Activated T-cell treated with anti-CD3 and anti-CD28 coated beads, Interleukin-2, amount 50 U/mL, for 24 hours (primary cell): ENCODE measurements at regions not wholly inside any gene's neighbourhood (a gene's known extent, or its start where the extent isn't known, plus 50 kb on each side); places are given as distances from the start of the nearest gene placed in this dataset.
"Not testable (repeated sequence)": the region's sequence is repeated elsewhere in the genome, so short reads cannot be mapped to it uniquely, and the experiment has no call there.

Experiments used
- DNase-seq: peaks from one replicate; pipeline ENCODE4 v3.0.0-alpha.2; 2020
- H3K27ac Mint-ChIP-seq: 2 replicates; pipeline ENCODE4 v1.8.0; 2020; ENCODE audit warnings: mild to moderate bottlenecking, mixed read lengths
- H3K27me3 Mint-ChIP-seq: 2 replicates; pipeline ENCODE4 v1.8.0; 2020; ENCODE audit warnings: mixed read lengths
- H3K36me3 Mint-ChIP-seq: 2 replicates; pipeline ENCODE4 v1.8.0; 2020; ENCODE audit warnings: low read depth, mixed read lengths
- H3K4me1 Mint-ChIP-seq: 2 replicates; pipeline ENCODE4 v1.8.0; 2020; ENCODE audit warnings: low read depth, mixed read lengths
- H3K4me3 Mint-ChIP-seq: 2 replicates; pipeline ENCODE4 v1.8.0; 2020; ENCODE audit warnings: mild to moderate bottlenecking, moderate library complexity, mixed read lengths
- H3K9me3 Mint-ChIP-seq: 2 replicates; pipeline ENCODE4 v1.8.0; 2020; ENCODE audit warnings: mixed read lengths

DNA sequence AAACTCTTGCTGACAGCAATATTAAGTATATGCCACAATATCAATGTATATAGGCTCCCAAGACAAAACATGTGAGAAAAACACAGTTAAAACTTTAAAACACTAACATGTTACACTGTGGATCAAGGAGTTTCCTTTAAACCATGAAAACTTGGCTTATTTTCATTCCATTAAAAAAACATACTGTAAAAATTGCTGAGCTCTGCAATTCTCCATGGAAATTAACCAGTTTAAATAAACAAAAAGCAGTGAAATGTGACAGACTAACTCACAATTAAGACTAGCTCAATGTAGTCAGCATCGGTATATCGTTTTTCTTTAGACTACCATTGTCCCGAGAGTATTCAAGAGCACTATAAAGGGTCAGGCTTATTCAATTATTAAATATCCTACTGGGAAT is 930.5 kb upstream of the SLITRK1 start:
- H3K4me3 Mint-ChIP-seq: no peak overlapping the region
- H3K27ac Mint-ChIP-seq: no peak overlapping the region
- H3K36me3 Mint-ChIP-seq: no peaks in the 10 kb centered on the region
- H3K9me3 Mint-ChIP-seq: no peaks in the 10 kb centered on the region
- no peaks in the 10 kb centered on the region for H3K4me1 Mint-ChIP-seq
- H3K27me3 Mint-ChIP-seq: no peaks in the 10 kb centered on the region
- DNase-seq: no peak

DNA sequence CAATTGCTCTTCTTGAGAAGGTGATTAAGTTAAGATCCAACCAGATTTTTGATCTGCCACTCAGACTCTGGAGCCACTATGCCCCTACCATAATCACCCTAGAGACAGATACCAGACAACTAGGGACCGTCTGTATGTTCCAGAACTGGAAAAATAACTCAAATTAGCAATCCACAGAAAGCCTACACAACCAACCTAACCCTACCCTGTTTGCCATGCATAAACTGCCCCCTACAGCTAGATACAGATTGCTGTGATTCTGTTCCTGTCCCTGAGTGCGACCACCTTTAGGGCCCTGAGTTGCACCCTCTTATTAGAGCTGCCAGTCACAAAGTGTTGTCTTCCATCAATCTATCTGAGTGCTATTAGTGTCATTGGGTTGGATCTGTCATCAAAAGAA is 929.8 kb upstream of the SLITRK1 start:
- Mint-ChIP-seq H3K27ac (no peak overlapping the region), H3K36me3 (no peaks in the 10 kb centered on the region), H3K4me3 (no peak overlapping the region), H3K4me1 (no peaks in the 10 kb centered on the region), H3K27me3 (no peaks in the 10 kb centered on the region), H3K9me3 (no peaks in the 10 kb centered on the region)
- DNase-seq: no peak

DNA sequence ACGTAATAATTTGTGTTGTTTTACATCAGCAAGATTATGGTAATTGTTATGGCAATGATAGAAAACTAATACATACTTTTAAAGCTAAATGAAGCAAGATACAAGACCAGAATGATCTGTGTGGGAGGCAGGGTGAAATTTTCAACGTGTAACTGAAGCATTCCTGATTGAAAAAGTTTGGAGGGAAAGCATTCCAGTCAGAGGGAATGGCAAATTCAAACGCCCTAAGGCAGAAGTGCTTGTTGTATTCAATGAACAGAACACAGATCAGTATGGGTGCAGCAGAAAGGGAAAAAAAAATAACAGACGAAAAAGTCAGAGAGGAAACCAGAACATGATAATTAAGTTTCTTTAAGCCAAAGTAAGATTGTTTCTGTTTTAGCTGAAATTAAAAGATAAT is 928.5 kb upstream of the SLITRK1 start:
- Mint-ChIP-seq H3K27ac (no peak overlapping the region), H3K4me3 (no peak overlapping the region), H3K27me3 (no peaks in the 10 kb centered on the region), H3K36me3 (no peaks in the 10 kb centered on the region), H3K4me1 (no peaks in the 10 kb centered on the region), H3K9me3 (no peaks in the 10 kb centered on the region)
- DNase-seq: no peak

DNA sequence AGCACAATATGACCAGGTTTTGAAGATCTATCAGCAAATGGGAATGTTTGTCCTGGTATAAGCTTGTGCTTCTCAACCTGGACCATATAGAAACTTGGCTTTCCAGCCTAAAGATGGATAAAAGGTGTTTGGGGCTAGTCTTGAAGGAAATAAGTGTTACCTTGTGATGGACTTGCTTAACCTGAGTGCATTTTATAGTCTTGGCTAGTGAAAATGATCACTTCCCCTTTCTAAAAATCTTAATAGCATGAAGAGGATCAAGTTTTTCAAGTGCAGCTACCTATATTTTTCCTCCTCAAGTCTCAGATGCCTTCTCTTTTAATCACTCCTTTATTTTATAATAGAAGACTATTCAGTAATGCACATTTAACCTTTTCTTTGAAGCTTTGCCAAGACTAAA is 919.8 kb upstream of the SLITRK1 start:
- Mint-ChIP-seq H3K27ac (no peak overlapping the region), H3K36me3 (no peaks in the 10 kb centered on the region), H3K27me3 (no peaks in the 10 kb centered on the region), H3K4me1 (no peaks in the 10 kb centered on the region), H3K4me3 (no peak overlapping the region), H3K9me3 (no peaks in the 10 kb centered on the region)
- no peak for DNase-seq

DNA sequence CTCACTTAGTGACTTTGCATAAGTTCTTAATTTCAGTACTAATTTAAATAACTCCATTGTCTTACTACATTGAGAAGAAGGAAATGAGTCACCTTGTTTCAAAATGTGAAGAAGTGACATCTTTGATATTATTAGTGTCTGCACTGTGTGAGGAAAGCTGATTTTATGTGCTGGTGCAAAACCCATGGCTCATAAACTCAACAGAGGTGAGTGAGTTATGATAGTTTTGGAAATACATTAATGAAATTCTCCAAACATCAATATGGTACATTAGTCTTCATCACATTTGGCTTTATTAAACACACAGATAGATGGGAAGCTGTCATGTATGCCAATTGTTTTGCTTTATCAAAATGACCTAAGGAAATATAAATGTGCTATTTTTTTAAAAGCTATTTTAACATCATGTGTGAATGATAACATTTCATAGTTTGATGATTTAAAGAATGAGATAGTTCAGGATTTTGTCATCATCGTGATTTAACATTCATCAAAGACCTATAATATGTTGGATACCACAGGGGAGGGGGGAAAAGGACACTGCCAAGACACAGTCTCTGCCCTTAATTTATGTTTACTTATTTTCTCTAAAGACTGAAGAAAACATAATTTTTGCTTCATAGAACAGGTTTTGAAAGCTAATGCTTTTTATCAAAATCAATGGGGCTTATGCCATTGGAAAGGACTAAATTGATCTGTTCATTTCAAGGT is 902.3 kb upstream of the SLITRK1 start:
- DNase-seq: no peak
- peaks cover 7% of the 10 kb centered on the region for H3K9me3 Mint-ChIP-seq
- H3K27me3 Mint-ChIP-seq: no peaks in the 10 kb centered on the region
- no peaks in the 10 kb centered on the region for H3K4me1 Mint-ChIP-seq
- no peak overlapping the region for H3K27ac Mint-ChIP-seq
- H3K4me3 Mint-ChIP-seq: no peak overlapping the region
- no peaks in the 10 kb centered on the region for H3K36me3 Mint-ChIP-seq

DNA sequence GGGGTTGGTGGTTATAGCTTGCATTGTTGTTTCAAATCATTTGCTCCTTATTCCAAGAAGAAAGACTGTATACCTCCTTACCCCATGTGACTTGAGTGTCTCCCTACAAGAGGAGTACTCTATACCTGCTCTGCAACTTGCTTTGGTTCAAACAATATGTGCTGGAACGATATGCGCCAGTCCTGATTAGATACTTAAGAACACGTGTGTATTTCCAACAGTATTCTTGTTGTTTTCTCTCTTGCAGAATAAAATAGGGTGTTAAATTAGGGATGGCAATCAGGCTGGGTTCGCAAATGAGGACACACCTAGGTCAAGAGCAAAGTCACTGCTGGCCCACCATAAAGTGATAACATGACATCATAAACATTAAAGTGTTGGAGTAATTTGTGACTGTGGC is 895.0 kb upstream of the SLITRK1 start:
- no peak for DNase-seq
- Mint-ChIP-seq H3K36me3 (no peaks in the 10 kb centered on the region), H3K27ac (no peak overlapping the region), H3K9me3 (peaks cover 3% of the 10 kb centered on the region), H3K4me1 (no peaks in the 10 kb centered on the region), H3K27me3 (no peaks in the 10 kb centered on the region), H3K4me3 (no peak overlapping the region)

DNA sequence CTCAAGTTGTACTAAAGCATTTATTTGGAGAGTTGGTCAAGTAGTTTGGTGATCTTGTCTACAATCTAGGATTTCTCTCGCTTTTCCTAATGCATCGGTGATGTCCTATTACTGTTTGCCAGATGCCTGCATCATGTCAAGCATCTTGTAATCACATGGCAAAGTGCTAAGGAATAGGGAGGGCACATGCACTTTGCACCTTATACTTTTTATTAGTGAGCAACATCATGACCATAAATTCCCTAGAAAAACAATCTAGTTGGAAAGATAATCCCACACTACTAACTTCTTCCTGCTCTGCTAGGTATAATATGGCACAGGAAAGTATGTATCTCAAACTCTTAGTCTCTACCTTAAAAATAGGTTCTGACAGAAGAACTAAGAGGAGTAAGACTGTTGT is 894.3 kb upstream of the SLITRK1 start:
- H3K27ac Mint-ChIP-seq: no peak overlapping the region
- no peak for DNase-seq
- H3K4me1 Mint-ChIP-seq: no peaks in the 10 kb centered on the region
- no peaks in the 10 kb centered on the region for H3K36me3 Mint-ChIP-seq
- H3K27me3 Mint-ChIP-seq: no peaks in the 10 kb centered on the region
- H3K9me3 Mint-ChIP-seq: peaks cover 3% of the 10 kb centered on the region
- no peak overlapping the region for H3K4me3 Mint-ChIP-seq

DNA sequence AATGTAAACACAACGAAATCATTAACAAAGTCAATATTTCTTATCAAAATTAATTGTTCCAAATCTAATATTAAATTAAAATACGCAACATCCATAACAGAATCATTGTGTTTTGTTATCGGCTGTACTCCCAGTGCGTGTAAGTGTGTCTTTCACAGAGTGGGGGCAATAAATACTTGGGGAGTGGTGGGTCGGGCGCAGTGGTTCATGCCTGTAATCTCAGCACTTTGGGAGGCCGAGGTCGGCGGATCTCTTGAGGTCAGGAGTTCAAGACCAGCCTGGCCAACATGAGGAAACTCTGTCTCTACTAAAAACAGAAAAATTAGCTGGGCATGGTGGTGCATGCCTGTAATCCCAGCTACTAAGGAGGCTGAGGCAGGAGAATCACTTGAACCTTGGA is 893.6 kb upstream of the SLITRK1 start:
- H3K4me3 Mint-ChIP-seq, H3K27ac Mint-ChIP-seq, H3K9me3 Mint-ChIP-seq, H3K36me3 Mint-ChIP-seq, H3K27me3 Mint-ChIP-seq, DNase-seq, H3K4me1 Mint-ChIP-seq: not testable (repeated sequence)

DNA sequence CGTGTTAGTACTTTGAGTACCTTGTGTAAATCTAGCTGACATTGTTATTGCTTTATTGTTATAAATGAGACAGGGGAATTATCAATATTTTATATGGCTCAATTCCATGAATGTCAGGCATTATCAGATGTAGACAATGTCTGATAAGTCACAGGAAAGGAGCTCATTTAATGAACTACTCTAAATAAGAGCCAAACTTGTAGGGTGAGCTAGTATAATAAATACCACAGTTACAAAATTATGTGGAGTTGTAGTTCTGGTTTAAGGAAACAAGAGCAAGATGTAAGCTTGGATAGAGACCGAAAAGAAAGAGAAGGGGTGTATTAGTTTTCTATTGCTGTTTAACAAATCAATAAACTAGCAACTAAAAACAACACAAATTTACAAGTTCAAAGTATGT is 891.8 kb upstream of the SLITRK1 start:
- H3K27ac Mint-ChIP-seq: no peak overlapping the region
- H3K4me3 Mint-ChIP-seq: no peak overlapping the region
- no peaks in the 10 kb centered on the region for H3K36me3 Mint-ChIP-seq
- no peaks in the 10 kb centered on the region for H3K27me3 Mint-ChIP-seq
- H3K9me3 Mint-ChIP-seq: peaks cover 3% of the 10 kb centered on the region
- DNase-seq: no peak
- H3K4me1 Mint-ChIP-seq: no peaks in the 10 kb centered on the region

DNA sequence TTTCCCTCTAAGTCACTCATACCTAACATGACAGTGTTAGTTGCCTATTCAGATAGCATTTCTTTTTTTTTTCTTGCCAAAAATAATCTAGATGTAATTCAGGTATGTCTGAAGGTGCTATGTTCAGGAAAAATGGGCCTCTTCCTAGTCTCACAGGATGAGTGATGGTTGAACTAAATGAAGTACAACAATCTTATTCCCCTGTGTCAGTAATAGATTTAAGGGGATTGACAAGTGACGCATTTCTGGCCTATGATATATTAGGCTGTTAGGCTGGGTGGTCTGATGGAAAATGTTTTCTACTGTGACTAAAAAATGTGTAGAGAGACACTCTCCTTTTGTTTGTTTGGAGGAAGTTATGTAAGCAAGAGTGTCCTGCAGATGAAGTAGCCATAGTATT is 878.7 kb upstream of the SLITRK1 start:
- Mint-ChIP-seq H3K9me3 (no peaks in the 10 kb centered on the region), H3K4me1 (no peaks in the 10 kb centered on the region), H3K27ac (no peak overlapping the region), H3K27me3 (no peaks in the 10 kb centered on the region), H3K4me3 (no peak overlapping the region), H3K36me3 (no peaks in the 10 kb centered on the region)
- DNase-seq: no peak

DNA sequence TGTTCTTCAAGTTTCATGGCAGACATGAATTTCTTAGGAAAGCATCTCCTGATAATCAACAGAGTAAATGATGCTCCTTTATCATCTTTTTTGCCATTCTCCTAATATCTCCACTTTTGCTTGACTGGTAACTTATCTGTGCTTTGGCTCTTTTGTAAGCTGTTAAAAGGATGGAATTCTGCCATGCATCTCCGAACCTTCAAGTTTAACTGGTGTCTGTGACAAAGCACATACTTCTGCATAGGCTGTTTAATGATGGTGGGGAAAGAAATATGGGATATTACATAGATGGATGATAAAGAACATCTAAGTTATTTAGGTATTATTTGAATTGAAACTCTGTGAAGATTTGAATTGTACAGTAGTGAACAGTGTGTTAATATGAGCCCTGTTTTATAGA is 866.9 kb upstream of the SLITRK1 start:
- H3K27ac Mint-ChIP-seq: no peak overlapping the region
- no peaks in the 10 kb centered on the region for H3K27me3 Mint-ChIP-seq
- H3K36me3 Mint-ChIP-seq: no peaks in the 10 kb centered on the region
- DNase-seq: no peak
- no peak overlapping the region for H3K4me3 Mint-ChIP-seq
- no peaks in the 10 kb centered on the region for H3K4me1 Mint-ChIP-seq
- no peaks in the 10 kb centered on the region for H3K9me3 Mint-ChIP-seq

DNA sequence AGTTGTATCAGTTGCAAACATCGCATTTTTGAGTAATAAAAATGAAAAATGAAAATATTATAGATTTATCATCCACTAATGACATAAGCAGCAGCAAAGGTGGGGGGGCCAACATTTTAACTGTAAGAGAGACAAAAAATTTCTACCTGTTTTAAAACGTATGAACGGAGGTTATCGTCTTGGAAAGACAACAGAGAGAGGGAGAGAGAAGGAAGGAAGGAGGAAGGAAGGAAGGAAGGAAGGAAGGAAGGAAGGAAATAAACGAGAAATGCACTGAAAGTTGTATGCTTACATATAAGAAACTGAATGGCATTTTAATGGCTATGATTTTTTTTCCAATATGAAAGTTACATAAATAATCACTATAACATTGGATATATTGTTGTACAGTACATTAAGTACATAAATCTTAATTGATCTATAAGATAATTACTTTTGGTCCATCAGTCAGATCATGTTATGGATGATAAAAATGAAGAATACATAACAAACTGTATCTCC is 862.8 kb upstream of the SLITRK1 start:
- Mint-ChIP-seq H3K27me3 (no peaks in the 10 kb centered on the region), H3K9me3 (no peaks in the 10 kb centered on the region), H3K36me3 (no peaks in the 10 kb centered on the region), H3K4me1 (no peaks in the 10 kb centered on the region), H3K4me3 (no peak overlapping the region), H3K27ac (no peak overlapping the region)
- no peak for DNase-seq

DNA sequence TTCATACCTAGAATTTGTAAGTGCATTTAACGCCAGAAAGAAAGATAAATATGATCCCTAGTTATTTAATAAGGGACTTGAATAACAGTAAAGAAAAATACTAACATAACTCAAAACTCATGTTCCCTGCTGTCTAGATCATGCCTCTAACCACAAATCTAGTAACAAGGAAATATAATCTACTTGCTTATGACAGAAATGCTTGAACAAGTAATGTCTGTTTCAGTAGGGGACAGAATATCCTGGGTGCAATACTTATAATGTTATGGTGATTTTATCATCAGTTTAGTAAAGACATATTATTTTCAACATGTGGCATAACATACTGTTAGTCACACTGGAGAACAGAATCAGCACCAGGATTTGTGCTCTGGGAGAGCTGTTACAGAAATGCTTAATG is 861.9 kb upstream of the SLITRK1 start:
- Mint-ChIP-seq H3K4me1 (no peaks in the 10 kb centered on the region), H3K27me3 (no peaks in the 10 kb centered on the region), H3K4me3 (no peak overlapping the region), H3K9me3 (no peaks in the 10 kb centered on the region), H3K36me3 (no peaks in the 10 kb centered on the region), H3K27ac (no peak overlapping the region)
- no peak for DNase-seq

DNA sequence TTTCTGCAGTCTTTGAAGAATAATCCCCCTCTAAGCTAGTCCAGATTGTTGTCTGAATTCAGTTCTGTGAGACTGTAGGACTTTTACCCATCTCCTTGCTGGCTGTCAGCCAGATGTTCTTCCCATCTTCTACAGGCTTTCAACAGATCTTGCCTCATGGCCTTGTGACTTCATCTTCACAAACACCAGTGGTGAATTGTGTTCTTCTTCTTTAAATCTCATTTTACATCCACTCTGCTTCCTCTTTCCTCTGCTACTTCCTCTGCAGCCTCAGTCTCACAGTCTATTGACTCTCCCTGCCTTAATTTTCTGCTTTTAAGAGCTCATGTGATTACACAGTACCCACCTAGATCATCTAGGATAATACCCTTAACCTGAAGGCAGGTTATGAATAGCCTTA is 859.0 kb upstream of the SLITRK1 start:
- no peak for DNase-seq
- no peak overlapping the region for H3K4me3 Mint-ChIP-seq

DNA sequence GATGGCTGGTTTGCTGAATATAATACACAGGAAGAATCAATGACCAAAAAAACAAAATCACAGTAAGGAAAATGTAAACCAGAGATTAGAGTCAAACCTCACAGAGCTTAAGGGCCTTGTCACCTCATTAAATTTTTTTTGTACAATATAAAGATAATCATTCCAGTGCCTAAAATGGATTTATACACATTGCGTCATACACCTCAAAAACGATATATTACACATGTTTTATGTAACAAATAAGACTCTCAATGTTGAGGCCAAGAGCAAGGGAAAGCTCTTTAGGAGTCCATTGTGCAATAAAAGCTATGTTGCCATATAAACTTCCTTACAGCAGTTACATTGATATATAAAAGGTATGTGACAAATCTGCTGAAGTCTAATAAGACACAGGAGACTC is 856.7 kb upstream of the SLITRK1 start:
- no peak for DNase-seq
- no peak overlapping the region for H3K4me3 Mint-ChIP-seq
- no peaks in the 10 kb centered on the region for H3K9me3 Mint-ChIP-seq
- no peaks in the 10 kb centered on the region for H3K27me3 Mint-ChIP-seq
- no peaks in the 10 kb centered on the region for H3K4me1 Mint-ChIP-seq
- no peaks in the 10 kb centered on the region for H3K36me3 Mint-ChIP-seq
- H3K27ac Mint-ChIP-seq: no peak overlapping the region

More for the DNA sequence above, 859.0 kb upstream of the SLITRK1 start:
- Mint-ChIP-seq H3K4me1 (no peaks in the 10 kb centered on the region), H3K27me3 (no peaks in the 10 kb centered on the region), H3K36me3 (no peaks in the 10 kb centered on the region), H3K9me3 (no peaks in the 10 kb centered on the region), H3K27ac (no peak overlapping the region)

DNA sequence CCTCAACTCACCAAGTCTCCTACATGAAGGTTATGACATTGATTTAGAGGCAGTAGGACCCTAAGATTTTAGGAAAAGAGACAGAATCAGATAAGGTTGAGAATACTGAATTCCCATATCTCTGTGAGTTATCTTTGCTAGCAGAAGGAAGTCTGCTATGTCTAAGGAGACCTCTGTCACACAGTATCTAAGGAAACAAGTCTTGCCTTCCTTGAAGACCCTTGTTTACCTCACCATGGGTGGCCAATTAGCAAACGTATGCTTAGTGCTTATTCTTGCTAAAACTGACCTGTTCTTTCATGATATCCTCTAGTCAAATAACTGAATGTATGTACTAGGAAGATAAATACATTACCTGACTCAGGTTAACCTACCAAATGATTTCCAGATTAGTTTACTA is 855.4 kb upstream of the SLITRK1 start:
- H3K27me3 Mint-ChIP-seq: no peaks in the 10 kb centered on the region
- H3K9me3 Mint-ChIP-seq: no peaks in the 10 kb centered on the region
- no peak overlapping the region for H3K4me3 Mint-ChIP-seq
- no peak overlapping the region for H3K27ac Mint-ChIP-seq
- no peak for DNase-seq
- H3K4me1 Mint-ChIP-seq: no peaks in the 10 kb centered on the region
- no peaks in the 10 kb centered on the region for H3K36me3 Mint-ChIP-seq
